B cell (primary cell): ENCODE measurements at regions not wholly inside any gene's neighbourhood (a gene's known extent, or its start where the extent isn't known, plus 50 kb on each side); places are given as distances from the start of the nearest gene placed in this dataset.

Experiments
- ATAC-seq: fragments of 200-7000 bp; cut with Tn5 transposase; one replicate; pipeline ENCODE4 v1.10.0; 2021; ENCODE audit warnings: low read depth, mild to moderate bottlenecking, moderate number of reproducible peaks, moderate library complexity
- CTCF ChIA-PET: fragments of 350-600 bp; sonication (Branson Sonifier 250); formaldehyde crosslinking; loops from one replicate; lab custom pipeline; 2021; ENCODE audit warnings: antibody characterized with exemption, inconsistent platforms; lab: Charles Lee
- POLR2A ChIA-PET: fragments of 350-600 bp; sonication (Branson Sonifier 250); formaldehyde crosslinking; loops from one replicate; lab custom pipeline; 2021; ENCODE audit warnings: antibody characterized with exemption; lab: Charles Lee
- DNase-seq: peaks from one replicate; pipeline ENCODE4 v3.0.0; 2013
- H2AFZ ChIP-seq: 2 replicates; pipeline ENCODE4 v1.6.1; 2012; ENCODE audit warnings: mild to moderate bottlenecking, low read depth, low read length; ENCODE audit not compliant: insufficient read depth, poor library complexity, severe bottlenecking
- H3K27ac ChIP-seq, 2 donors: 1 replicate in 1 of 2; 2 replicates in 1 of 2; pipeline ENCODE4 v1.5.1; 2012 to 2013; ENCODE audit warnings: low read length in 2 of 2, mild to moderate bottlenecking in 2 of 2, moderate library complexity in 1 of 2
- H3K27me3 ChIP-seq, 4 experiments: fragments of 200-600 bp in 1 of 4; sonication (generic) in 1 of 4; replicated peaks in 1 of 4; 1 replicate in 2 of 4; 2 replicates in 2 of 4; pipeline versions ENCODE4 v1.6.1 to v1.7.0; 2013 to 2016; ENCODE audit warnings: low read length in 3 of 4, mild to moderate bottlenecking in 2 of 4, mixed read lengths in 1 of 4, moderate library complexity in 1 of 4; ENCODE audit not compliant: insufficient read depth in 4 of 4, control insufficient read depth in 3 of 4; ENCODE audit errors: control extremely low read depth in 1 of 4
- H3K36me3 ChIP-seq, 2 experiments: replicated peaks in 1 of 2; 1 replicate in 1 of 2; 2 replicates in 1 of 2; pipeline versions ENCODE4 v1.6.1 to v1.7.1; 2013; ENCODE audit warnings: low read length in 1 of 2; ENCODE audit not compliant: insufficient read depth in 2 of 2, control insufficient read depth in 1 of 2; ENCODE audit errors: control extremely low read depth in 1 of 2, extremely low read depth in 1 of 2
- H3K4me1 ChIP-seq, 2 donors: fragments of 200-600 bp in 1 of 2; sonication (generic) in 1 of 2; 1 replicate in 1 of 2; 2 replicates in 1 of 2; pipeline versions ENCODE4 v1.5.1 to v1.6.1; 2013 to 2017; ENCODE audit warnings: low read length in 2 of 2; ENCODE audit not compliant: control insufficient read depth in 2 of 2, insufficient read depth in 2 of 2
- H3K4me2 ChIP-seq: replicated peaks from 2 replicates; pipeline ENCODE3; 2012; ENCODE audit warnings: mild to moderate bottlenecking, low read depth, low read length; ENCODE audit not compliant: poor library complexity, severe bottlenecking
- H3K4me3 ChIP-seq, 5 experiments: fragments of 200-600 bp in 1 of 5; sonication (generic) in 1 of 5; 1 replicate in 3 of 5; 2 replicates in 2 of 5; pipeline versions ENCODE4 v1.5.1 to v1.7.0; 2011 to 2016; ENCODE audit warnings: low read length in 4 of 5, mild to moderate bottlenecking in 4 of 5, low read depth in 2 of 5, control low read depth in 1 of 5, moderate library complexity in 1 of 5; ENCODE audit not compliant: insufficient read depth in 1 of 5; ENCODE audit errors: control extremely low read depth in 1 of 5, extremely low read depth in 1 of 5
- H3K79me2 ChIP-seq: fragments of 200-600 bp; sonication (generic); one replicate; pipeline ENCODE4 v1.6.0; 2016; ENCODE audit warnings: low read length; ENCODE audit not compliant: control insufficient read depth, insufficient read depth
- H3K9ac ChIP-seq: fragments of 200-600 bp; sonication (generic); 2 replicates; pipeline ENCODE4 v1.6.1; 2017; ENCODE audit warnings: mild to moderate bottlenecking, low read length, moderate library complexity
- H3K9me3 ChIP-seq, 3 donors: one replicate each; pipeline versions ENCODE4 v1.6.1 to v1.7.1; 2013; ENCODE audit warnings: low read length in 2 of 3; ENCODE audit not compliant: control insufficient read depth in 2 of 3, insufficient read depth in 1 of 3; ENCODE audit errors: control extremely low read depth in 1 of 3
- H4K20me1 ChIP-seq: 2 replicates; pipeline ENCODE4 v1.6.0; 2012; ENCODE audit warnings: mild to moderate bottlenecking, low read length; ENCODE audit not compliant: insufficient read depth, control insufficient read depth, poor library complexity, severe bottlenecking
- H3K27ac Mint-ChIP-seq: one replicate; pipeline ENCODE4 v1.8.0; 2021; ENCODE audit warnings: mixed read lengths
- H3K27me3 Mint-ChIP-seq: one replicate; pipeline ENCODE4 v1.8.0; 2021; ENCODE audit warnings: mixed read lengths
- H3K4me1 Mint-ChIP-seq: one replicate; pipeline ENCODE4 v1.8.0; 2021; ENCODE audit warnings: mixed read lengths
- H3K4me3 Mint-ChIP-seq: one replicate; pipeline ENCODE4 v1.8.0; 2021; ENCODE audit warnings: mixed read lengths
- H3K9me3 Mint-ChIP-seq: one replicate; pipeline ENCODE4 v1.8.0; 2022; ENCODE audit warnings: mixed read lengths; ENCODE audit not compliant: insufficient read depth
- CTCF ChIP-seq: fragments of 200-600 bp; IDR thresholded peaks from one replicate; pipeline ENCODE4 v1.8.0; 2022; ENCODE audit warnings: antibody characterized with exemption, mild to moderate bottlenecking
- EZH2 ChIP-seq: IDR thresholded peaks from 2 replicates; pipeline ENCODE4 v1.6.1; 2012; ENCODE audit warnings: borderline replicate concordance, low read depth, mild to moderate bottlenecking, moderate library complexity, low read length; ENCODE audit not compliant: insufficient read depth, poor library complexity, severe bottlenecking
- WGBS: methylation state at CpG from one replicate; pipeline ENCODE4 v1.1.5; 2013; ENCODE audit warnings: missing lambda C conversion rate; ENCODE audit not compliant: insufficient coverage; 5-methylcytosine and 5-hydroxymethylcytosine counted together
- intact Hi-C: fragments of 100-400 bp; cut with micrococcal nuclease; formaldehyde crosslinking; loops from one replicate; pipeline ENCODE4 v1.10.0; 2022

DNA sequence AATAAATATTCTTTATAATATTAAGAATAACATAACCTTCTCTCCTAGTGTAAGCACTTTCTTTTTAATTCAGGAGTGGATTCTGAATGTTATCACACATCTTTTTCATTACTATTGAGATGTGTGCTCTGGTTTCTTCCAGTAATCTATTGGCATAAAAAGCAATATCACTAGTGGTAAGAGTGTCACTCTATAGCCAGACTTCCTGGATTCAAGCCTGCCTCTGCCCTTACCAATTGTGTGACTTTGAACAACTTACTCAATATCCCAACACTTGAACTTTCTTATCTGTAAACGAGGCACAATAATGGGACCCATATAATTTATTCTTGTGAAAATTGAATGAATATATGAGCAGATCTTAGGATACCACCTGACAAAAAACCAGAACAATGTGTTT, 71.0 kb downstream of the SEM1 start:
- Histone ChIP-seq H3K27ac (no peak overlapping the region), H3K4me3 (no peak overlapping the region), H2AFZ (no peak overlapping the region), H3K36me3 (no peaks in the 10 kb centered on the region), H3K79me2 (no peaks in the 10 kb centered on the region), H3K4me1 (no peaks in the 10 kb centered on the region), H3K9me3 (no peaks in the 10 kb centered on the region), H3K4me2 (no peak overlapping the region), H4K20me1 (no peaks in the 10 kb centered on the region), H3K9ac (no peak overlapping the region), H3K27me3 (no peaks in the 10 kb centered on the region)
- Mint-ChIP-seq H3K27ac (no peak overlapping the region), H3K9me3 (no peaks in the 10 kb centered on the region), H3K4me3 (no peak overlapping the region), H3K4me1 (no peaks in the 10 kb centered on the region), H3K27me3 (no peaks in the 10 kb centered on the region)
- intact Hi-C loops = no loop called here
- TF ChIP-seq CTCF (no peak), EZH2 (no peak)
- ATAC-seq (no peak), DNase-seq (no peak)
- ChIA-PET POLR2A (no interaction called here), CTCF (no interaction called here)
- WGBS = no CpG with 5 or more reads among the region's 1 CpG

DNA sequence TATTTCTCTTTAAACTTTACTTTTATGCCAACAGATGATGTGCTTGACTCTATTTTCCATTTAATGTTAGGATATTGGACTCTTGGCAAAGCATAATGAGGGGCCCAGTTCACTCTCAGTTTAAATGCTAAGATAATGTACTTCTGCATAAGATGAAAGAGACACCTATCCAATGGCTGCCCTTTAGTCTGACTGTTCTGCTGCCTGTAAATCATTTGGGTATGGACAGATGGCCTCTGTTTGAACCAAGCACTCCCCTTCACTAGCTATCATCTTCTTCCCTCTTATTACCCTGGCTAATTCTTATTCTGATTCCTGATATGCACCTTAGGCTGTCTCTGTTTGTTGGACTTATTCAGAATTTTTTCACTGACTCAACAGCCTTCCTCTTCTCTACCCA, 72.1 kb downstream of the SEM1 start:
- Histone ChIP-seq H3K9me3 (no peaks in the 10 kb centered on the region), H3K27me3 (no peaks in the 10 kb centered on the region), H3K27ac (no peak overlapping the region), H2AFZ (no peak overlapping the region), H3K9ac (no peak overlapping the region), H3K79me2 (no peaks in the 10 kb centered on the region), H3K36me3 (no peaks in the 10 kb centered on the region), H3K4me3 (no peak overlapping the region), H3K4me2 (no peak overlapping the region), H3K4me1 (no peaks in the 10 kb centered on the region), H4K20me1 (no peaks in the 10 kb centered on the region)
- no peak for DNase-seq
- no peaks in the 10 kb centered on the region for H3K27me3 Mint-ChIP-seq
- intact Hi-C loops = no loop called here
- CTCF ChIA-PET = no interaction called here
- H3K4me3 Mint-ChIP-seq = no peak overlapping the region
- TF ChIP-seq CTCF (no peak), EZH2 (no peak)
- no peaks in the 10 kb centered on the region for H3K9me3 Mint-ChIP-seq
- ATAC-seq = no peak
- POLR2A ChIA-PET = no interaction called here
- no peaks in the 10 kb centered on the region for H3K4me1 Mint-ChIP-seq
- H3K27ac Mint-ChIP-seq = no peak overlapping the region
